ENCODE measurements at regions not wholly inside any gene's neighbourhood (a gene's known extent, or its start where the extent isn't known, plus 50 kb on each side); places are given as distances from the start of the nearest gene placed in this dataset.
"Not testable (repeated sequence)": the region's sequence is repeated elsewhere in the genome, so short reads cannot be mapped to it uniquely, and the experiment has no call there.

DNA sequence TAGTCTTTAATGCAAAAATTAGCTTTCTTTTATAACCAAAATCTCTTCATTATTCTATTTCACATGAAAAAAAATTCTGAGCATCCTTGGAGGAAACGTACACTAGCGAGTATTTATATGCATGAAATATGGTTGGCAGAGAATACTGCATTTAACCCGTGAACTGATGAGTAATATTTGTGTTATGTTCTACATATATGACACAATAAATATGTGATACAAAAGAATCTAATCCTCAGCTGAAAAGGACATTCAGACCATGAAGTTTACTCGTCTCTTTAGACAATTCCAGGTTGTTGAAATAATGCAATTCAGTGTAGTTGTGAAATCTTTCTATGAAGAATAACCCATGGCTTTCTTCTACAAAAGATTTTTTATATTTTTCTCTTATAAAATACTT lies 524.8 kb upstream of the MAN1A1 start:
- DNase-seq (ENCODE audit: low read depth): no peak

DNA sequence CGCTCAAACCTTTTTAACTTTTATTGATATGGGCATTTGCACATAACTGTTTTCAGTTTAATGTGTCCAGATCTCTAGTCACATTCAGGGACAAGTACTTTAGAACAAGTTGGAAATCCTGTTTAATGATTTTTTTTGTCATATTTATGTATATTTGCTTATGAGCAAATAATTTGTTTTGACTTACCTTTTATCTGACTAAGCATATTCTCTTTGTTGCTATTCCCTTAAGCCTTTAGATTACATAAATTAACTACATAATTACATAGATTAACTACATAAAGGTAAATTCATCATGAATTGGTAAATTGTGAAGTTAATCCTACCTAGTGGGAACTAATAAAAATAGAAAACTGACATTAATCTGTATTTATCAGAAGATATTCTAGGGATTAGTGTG lies 523.5 kb upstream of the MAN1A1 start:
- no peak for DNase-seq (ENCODE audit: low read depth)

DNA sequence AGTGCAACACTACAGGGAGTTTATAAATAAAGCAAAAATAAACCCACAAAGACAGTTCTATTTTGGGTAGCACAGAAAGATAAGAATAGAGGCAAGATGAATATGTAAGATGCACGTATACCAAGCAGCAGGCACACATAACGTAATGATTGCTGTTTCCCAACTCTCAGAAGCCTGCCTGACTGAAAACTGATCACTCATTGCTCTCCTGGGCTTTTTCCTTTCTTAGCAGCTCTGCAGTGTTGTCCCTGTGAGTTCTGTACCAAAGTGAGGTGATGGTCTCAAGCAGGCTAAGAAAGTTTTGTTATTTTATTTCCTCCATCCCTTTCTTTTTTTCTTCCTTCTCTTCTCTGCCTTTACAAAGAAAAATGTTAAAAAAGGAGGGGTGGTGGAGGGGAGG lies 522.0 kb upstream of the MAN1A1 start:
- no peak for DNase-seq (ENCODE audit: low read depth)

- no peak for DNase-seq (ENCODE audit: low read depth)
Measured at GRCh38 chr6:119865466-119866350, 516.1 kb upstream of the MAN1A1 start.

DNA sequence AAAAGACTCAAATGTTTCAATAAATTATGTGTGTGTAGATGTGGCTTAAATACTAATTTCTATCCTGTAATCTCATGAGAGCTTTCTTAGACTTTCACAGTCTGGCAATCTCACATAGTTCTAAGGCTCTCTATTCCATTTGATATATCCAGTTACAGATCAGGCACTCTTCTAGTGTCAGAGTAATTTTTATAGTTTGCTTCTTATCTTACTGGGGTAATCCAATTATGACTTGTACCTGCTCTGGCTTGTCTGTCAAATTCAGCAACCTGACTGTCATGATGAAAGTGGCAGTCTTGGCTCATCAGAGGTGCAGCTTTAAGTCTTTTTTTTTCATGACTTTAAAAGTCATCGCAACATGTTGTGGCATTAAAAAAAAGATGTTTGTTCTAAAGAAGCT lies 513.2 kb upstream of the MAN1A1 start:
- DNase-seq (ENCODE audit: low read depth): no peak

- no peak for DNase-seq (ENCODE audit: low read depth)
Measured at GRCh38 chr6:119858901-119859300, 509.3 kb upstream of the MAN1A1 start.

- DNase-seq (ENCODE audit: low read depth): no peak
Measured at GRCh38 chr6:119856136-119856535, 506.6 kb upstream of the MAN1A1 start.

GRCh38 chr6:119848696-119849095 lies 499.1 kb upstream of the MAN1A1 start:
- no peak for DNase-seq (ENCODE audit: low read depth)

DNA sequence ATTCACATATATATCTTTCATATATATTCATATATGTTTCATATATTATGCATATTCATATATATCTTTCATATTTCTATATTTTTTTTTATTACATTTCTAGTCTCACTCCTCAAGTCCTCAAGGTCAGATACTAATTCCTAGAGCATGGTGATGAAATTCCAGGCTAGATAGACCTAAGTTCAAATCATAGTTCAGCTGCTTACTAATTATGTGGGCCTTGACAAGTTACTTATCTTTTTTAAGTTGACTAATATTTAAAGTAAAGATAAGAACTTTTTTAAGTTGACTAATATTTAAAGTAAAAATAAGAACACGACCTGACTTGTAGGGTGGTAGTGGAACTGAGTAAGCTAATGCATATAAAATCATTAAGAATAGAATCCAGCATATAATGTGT lies 495.6 kb upstream of the MAN1A1 start:
- no peak for DNase-seq (ENCODE audit: low read depth)

GRCh38 chr6:119844387-119844786 lies 494.8 kb upstream of the MAN1A1 start:
- DNase-seq (ENCODE audit: low read depth): no peak

- DNase-seq (ENCODE audit: low read depth): no peak
Measured at GRCh38 chr6:119842191-119842590, 492.6 kb upstream of the MAN1A1 start.

GRCh38 chr6:119838043-119838442 lies 488.5 kb upstream of the MAN1A1 start:
- no peak for DNase-seq (ENCODE audit: low read depth)

DNA sequence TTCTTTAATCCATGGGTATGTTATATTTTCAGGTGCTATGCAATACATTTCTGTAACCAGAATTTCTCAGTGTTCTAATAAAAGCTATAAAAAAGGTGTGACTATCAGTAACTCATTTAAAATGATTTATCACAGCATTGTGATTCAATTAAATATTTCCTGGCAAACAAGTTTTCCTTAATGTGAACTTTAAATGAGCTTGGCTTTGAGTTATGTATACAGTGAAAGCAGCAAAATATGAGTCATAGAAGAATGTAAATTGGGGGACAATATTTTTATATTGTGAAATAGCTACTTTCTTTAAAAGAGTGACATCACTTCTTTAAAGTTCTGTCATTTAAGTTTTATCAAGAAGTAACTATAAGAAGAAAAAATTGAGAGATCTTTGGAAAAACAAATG lies 484.9 kb upstream of the MAN1A1 start:
- DNase-seq (ENCODE audit: low read depth): no peak

GRCh38 chr6:119832411-119832810 lies 482.9 kb upstream of the MAN1A1 start:
- no peak for DNase-seq (ENCODE audit: low read depth)

- no peak for DNase-seq (ENCODE audit: low read depth)
Measured at GRCh38 chr6:119830494-119831295, 481.1 kb upstream of the MAN1A1 start.

GRCh38 chr6:119830069-119830468 lies 480.5 kb upstream of the MAN1A1 start:
- DNase-seq (ENCODE audit: low read depth): no peak

DNA sequence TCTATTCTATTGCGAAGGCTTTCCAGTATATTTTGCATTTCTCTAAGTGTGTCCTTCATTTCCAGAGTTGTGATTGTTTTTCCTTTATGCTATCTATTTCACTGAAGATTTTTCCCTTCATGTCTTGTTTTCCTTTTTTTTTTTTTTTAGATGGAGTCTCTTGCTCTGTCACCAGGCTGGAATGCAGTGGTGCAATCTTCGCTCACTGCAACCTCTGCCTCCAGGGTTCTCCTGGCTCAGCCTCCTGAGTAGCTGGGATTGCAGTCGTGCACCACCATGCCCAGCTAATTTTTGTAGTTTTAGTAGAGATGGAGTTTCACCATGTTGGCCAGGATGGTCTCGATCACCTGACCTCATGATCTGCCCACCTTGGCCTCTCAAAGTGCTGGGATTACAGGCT lies 479.9 kb upstream of the MAN1A1 start:
- DNase-seq (ENCODE audit: low read depth): not testable (repeated sequence)

- DNase-seq (ENCODE audit: low read depth): no peak
Measured at GRCh38 chr6:119829006-119829405, 479.4 kb upstream of the MAN1A1 start.

DNA sequence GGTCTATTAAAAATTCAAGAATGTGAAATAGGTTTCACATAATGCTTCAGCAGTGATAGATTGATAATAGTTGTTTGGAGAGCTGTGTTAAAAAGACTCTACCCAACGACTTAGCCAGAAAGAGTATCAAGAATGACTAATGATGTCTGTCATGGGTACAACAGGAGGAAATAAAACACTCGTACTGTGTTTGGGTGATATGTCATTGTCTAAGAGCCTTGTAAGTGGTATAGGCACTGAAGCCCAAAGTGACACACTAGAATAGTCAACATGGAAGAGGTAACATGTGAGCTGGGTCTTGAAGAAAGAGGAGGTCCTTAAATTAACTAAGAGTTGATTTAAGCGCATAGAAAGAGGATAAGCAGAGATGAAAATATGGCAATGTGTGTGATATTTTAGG lies 471.8 kb upstream of the MAN1A1 start:
- no peak for DNase-seq (ENCODE audit: low read depth)

DNA sequence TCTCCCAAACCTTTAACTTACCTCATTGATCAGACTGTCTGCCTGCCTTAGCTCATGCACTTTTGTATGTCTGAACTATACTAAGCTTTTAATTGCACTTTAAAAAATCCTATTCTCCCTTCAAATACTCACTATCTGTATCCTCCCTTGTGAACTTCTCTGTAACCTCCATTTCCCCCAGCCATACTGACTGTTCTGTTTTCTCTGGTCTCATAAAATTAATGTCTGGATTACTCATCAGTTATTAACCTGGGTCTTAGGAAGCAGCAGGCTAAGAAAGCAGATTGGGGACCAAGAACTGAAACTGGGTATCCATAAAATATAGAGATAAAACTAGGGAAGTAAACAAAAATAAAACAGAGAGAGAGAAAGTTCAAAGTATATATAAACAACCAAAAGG lies 469.3 kb upstream of the MAN1A1 start:
- DNase-seq (ENCODE audit: low read depth): no peak

DNA sequence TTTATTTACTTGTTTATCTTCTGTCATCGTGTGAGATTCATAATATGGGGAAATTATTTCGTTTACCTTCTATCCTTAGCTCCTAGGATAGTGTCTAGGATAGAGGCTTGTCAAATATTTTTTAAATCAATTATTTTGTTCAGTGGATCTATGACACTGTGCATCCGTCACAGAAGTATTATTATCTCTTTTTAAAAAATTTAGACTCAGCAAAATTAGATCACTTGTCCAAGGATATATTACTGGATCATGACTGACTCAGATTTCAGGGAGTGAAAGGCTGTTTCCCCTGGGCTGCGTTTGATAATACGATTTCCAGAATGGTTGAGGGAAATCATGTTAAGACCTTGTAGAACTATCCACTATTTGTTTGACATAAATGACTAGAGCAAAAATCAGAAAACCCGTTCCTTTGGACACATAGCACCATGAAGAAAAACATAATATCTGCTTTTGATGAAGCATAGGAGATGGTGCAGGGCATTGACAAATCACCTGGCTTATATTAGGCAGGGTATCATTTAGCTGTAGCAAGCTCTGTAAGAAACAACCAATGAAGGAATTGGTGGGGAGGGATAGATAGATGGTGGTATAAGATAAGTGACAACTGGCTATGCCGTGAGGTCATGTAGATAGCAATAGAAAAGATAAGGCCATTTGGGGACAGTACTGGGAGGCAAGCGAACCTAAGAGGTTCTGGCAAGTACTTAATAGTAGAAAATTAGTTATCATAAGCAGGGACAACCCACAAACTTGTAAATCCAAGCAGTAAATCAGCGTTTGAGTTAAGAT lies 465.2 kb upstream of the MAN1A1 start:
- DNase-seq (ENCODE audit: low read depth): no peak

DNA sequence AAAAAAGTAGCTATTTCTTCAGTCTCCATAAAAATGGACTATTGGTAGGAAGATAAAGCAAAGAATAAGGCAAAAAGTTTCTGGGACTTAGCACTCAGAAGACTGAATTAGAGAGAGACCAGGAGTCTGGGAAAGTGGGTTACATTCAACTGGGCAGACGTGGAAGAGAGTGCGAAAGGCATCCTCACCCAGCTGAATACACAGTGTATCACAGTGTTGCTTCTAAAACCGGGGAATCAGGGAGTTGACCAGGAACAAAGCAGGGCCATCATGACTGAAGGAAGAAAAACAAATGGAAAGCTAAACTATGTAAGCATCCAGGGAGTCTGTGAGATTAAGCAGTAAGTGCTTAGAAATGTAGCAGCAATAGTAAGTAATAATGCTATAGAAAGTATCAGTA lies 452.9 kb upstream of the MAN1A1 start:
- no peak for DNase-seq (ENCODE audit: low read depth)

DNA sequence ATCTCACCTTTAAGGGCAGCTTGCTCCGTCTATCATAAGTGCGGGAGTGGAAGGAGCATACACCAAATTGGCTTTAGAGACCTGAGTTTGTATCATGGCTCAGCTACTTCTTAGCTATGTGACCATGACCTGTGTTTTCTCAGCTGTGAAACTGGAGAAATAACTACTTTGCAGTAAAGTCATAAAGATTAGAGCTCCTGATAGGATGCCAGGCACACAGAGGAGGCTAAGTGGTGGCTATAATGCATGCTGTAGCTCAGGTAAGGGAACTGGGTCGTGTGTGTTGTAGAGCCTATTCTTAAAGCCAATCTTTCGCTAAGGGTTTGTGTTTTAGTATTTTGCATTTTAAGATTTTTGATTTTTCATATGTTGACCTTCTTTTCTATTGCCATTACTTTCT lies 451.5 kb upstream of the MAN1A1 start:
- DNase-seq (ENCODE audit: low read depth): no peak

Measured in stimulated activated CD8-positive, alpha-beta memory T cell treated with anti-CD3 and anti-CD28 coated beads, Interleukin-15, amount 100 ng/mL, for 1 hour (primary cell).